GM23338 (cell line): ENCODE measurements at regions not wholly inside any gene's neighbourhood (a gene's known extent, or its start where the extent isn't known, plus 50 kb on each side); places are given as distances from the start of the nearest gene placed in this dataset.

Experiments
- ATAC-seq: fragments of 200-7000 bp; cut with Tn5 transposase; 3 replicates; pipeline ENCODE4 v1.9.1; 2020
- DNase-seq: peaks from one replicate; pipeline ENCODE4 v3.0.0-alpha.2; 2015; ENCODE audit warnings: low spot score
- H2AFZ ChIP-seq: fragments of 200-600 bp; sonication (generic); 2 replicates; pipeline ENCODE4 v1.8.0; 2016; ENCODE audit warnings: antibody characterized with exemption, mild to moderate bottlenecking, moderate library complexity
- H3F3A ChIP-seq: fragments of 200-600 bp; sonication (generic); replicated peaks from 2 replicates; pipeline ENCODE4 v1.8.0; 2017; ENCODE audit warnings: antibody characterized with exemption, mixed run types, low read depth
- H3K27ac ChIP-seq: fragments of 200-600 bp; sonication (generic); 2 replicates; pipeline ENCODE4 v1.6.1; 2016; ENCODE audit warnings: low read depth
- H3K27me3 ChIP-seq: fragments of 200-600 bp; sonication (generic); 2 replicates; pipeline ENCODE4 v1.8.0; 2016; ENCODE audit warnings: mild to moderate bottlenecking, mixed run types, moderate library complexity; ENCODE audit not compliant: insufficient read depth
- H3K36me3 ChIP-seq: fragments of 200-600 bp; sonication (generic); 2 replicates; pipeline ENCODE4 v1.8.0; 2016; ENCODE audit warnings: mild to moderate bottlenecking; ENCODE audit not compliant: insufficient read depth
- H3K4me1 ChIP-seq: fragments of 200-600 bp; sonication (generic); 2 replicates; pipeline ENCODE4 v1.8.0; 2016; ENCODE audit warnings: mild to moderate bottlenecking, moderate library complexity; ENCODE audit not compliant: insufficient read depth
- H3K4me2 ChIP-seq: fragments of 200-600 bp; sonication (generic); 2 replicates; pipeline ENCODE4 v1.7.1; 2017; ENCODE audit warnings: mixed run types
- H3K4me3 ChIP-seq: fragments of 200-600 bp; sonication (generic); 2 replicates; pipeline ENCODE4 v1.6.1; 2016; ENCODE audit warnings: mixed run types
- H3K79me2 ChIP-seq: fragments of 200-600 bp; sonication (generic); replicated peaks from 2 replicates; pipeline ENCODE4 v1.8.0; 2017; ENCODE audit warnings: mild to moderate bottlenecking; ENCODE audit not compliant: insufficient read depth
- H3K9me2 ChIP-seq: fragments of 200-600 bp; sonication (generic); 2 replicates; pipeline ENCODE4 v1.8.0; 2017; ENCODE audit not compliant: insufficient read depth
- H4K20me1 ChIP-seq: fragments of 200-600 bp; sonication (generic); replicated peaks from 2 replicates; pipeline ENCODE4 v1.8.0; 2017; ENCODE audit warnings: mild to moderate bottlenecking; ENCODE audit not compliant: insufficient read depth
- H3K27ac Mint-ChIP-seq: 2 replicates; pipeline ENCODE4 v1.8.0; 2020; ENCODE audit warnings: inconsistent platforms, mild to moderate bottlenecking, moderate library complexity, mixed read lengths
- H3K27me3 Mint-ChIP-seq: 3 replicates; pipeline ENCODE4 v1.8.0; 2022; ENCODE audit warnings: low read depth, mild to moderate bottlenecking, moderate library complexity, mixed read lengths, inconsistent platforms; ENCODE audit not compliant: insufficient read depth, poor library complexity
- H3K36me3 Mint-ChIP-seq: 3 replicates; pipeline ENCODE4 v1.8.0; 2021; ENCODE audit warnings: low read depth, mild to moderate bottlenecking, inconsistent platforms, moderate library complexity, mixed read lengths
- H3K4me1 Mint-ChIP-seq: 3 replicates; pipeline ENCODE4 v1.8.0; 2020; ENCODE audit warnings: mild to moderate bottlenecking, inconsistent platforms, mixed read lengths
- H3K4me3 Mint-ChIP-seq: 3 replicates; pipeline ENCODE4 v1.8.0; 2021; ENCODE audit warnings: moderate library complexity, mild to moderate bottlenecking, inconsistent platforms, mixed read lengths
- H3K9me3 Mint-ChIP-seq: 3 replicates; pipeline ENCODE4 v1.8.0; 2020; ENCODE audit warnings: moderate library complexity, mild to moderate bottlenecking, inconsistent platforms, mixed read lengths
- NANOG ChIP-seq: IDR thresholded peaks from 2 replicates; pipeline ENCODE4 v1.6.1; 2016; ENCODE audit warnings: antibody characterized with exemption, borderline replicate concordance
- STAT1 ChIP-seq: IDR thresholded peaks from one replicate; pipeline ENCODE4 v1.6.1; 2016; ENCODE audit warnings: antibody characterized with exemption; ENCODE audit not compliant: unreplicated experiment
- TF ChIP-seq, protein P1 (sequence below): fragments of 250-450 bp; sonication (Bioruptor Pico); IDR thresholded peaks from 2 replicates; pipeline ENCODE4 v1.5.0; 2020; ENCODE audit warnings: mild to moderate bottlenecking, moderate library complexity
- TF ChIP-seq, protein P2 (sequence below), 2 experiments: fragments of 200-600 bp in 1 of 2; sonication (generic) in 1 of 2; conservative IDR thresholded peaks; 2 replicates each; pipeline versions ENCODE4 v1.5.1 to v1.6.1; 2016 to 2017; ENCODE audit warnings: antibody characterized with exemption in 2 of 2, low read depth in 2 of 2, mild to moderate bottlenecking in 2 of 2, moderate library complexity in 1 of 2

DNA sequence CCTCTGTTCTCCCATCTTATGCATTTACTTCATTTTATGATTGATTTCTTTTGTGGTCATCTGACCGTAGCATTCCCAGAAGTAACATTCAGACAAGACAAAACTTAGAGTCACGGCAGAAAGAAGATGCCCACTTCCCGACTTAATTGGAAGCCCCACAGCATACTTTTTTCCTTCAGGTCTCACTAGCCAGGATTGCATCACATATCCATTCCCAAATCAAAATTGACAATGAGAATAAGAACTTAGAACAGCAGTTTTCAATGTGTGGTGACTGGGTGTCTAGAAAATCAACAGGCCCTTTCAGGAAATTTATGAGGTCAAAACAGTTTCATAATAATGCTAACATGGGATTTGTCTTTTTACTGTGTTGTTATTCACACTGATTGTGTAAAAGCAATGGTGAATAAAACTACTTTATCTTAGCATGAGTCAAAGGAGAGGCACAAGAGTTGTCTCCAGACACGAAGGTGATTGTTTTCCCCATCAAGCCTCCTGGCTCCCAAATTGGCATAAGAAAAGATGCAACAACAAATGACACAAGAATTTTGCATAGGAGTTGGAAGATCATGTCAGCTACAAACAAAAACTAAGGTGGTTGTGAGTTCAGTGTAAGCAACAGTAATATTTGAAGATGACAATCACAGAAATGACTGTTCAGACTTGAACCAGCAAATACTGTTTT is 493.9 kb downstream of the HTR7 start:
- TF ChIP-seq STAT1 = no peak
- TF ChIP-seq, protein P1, sequence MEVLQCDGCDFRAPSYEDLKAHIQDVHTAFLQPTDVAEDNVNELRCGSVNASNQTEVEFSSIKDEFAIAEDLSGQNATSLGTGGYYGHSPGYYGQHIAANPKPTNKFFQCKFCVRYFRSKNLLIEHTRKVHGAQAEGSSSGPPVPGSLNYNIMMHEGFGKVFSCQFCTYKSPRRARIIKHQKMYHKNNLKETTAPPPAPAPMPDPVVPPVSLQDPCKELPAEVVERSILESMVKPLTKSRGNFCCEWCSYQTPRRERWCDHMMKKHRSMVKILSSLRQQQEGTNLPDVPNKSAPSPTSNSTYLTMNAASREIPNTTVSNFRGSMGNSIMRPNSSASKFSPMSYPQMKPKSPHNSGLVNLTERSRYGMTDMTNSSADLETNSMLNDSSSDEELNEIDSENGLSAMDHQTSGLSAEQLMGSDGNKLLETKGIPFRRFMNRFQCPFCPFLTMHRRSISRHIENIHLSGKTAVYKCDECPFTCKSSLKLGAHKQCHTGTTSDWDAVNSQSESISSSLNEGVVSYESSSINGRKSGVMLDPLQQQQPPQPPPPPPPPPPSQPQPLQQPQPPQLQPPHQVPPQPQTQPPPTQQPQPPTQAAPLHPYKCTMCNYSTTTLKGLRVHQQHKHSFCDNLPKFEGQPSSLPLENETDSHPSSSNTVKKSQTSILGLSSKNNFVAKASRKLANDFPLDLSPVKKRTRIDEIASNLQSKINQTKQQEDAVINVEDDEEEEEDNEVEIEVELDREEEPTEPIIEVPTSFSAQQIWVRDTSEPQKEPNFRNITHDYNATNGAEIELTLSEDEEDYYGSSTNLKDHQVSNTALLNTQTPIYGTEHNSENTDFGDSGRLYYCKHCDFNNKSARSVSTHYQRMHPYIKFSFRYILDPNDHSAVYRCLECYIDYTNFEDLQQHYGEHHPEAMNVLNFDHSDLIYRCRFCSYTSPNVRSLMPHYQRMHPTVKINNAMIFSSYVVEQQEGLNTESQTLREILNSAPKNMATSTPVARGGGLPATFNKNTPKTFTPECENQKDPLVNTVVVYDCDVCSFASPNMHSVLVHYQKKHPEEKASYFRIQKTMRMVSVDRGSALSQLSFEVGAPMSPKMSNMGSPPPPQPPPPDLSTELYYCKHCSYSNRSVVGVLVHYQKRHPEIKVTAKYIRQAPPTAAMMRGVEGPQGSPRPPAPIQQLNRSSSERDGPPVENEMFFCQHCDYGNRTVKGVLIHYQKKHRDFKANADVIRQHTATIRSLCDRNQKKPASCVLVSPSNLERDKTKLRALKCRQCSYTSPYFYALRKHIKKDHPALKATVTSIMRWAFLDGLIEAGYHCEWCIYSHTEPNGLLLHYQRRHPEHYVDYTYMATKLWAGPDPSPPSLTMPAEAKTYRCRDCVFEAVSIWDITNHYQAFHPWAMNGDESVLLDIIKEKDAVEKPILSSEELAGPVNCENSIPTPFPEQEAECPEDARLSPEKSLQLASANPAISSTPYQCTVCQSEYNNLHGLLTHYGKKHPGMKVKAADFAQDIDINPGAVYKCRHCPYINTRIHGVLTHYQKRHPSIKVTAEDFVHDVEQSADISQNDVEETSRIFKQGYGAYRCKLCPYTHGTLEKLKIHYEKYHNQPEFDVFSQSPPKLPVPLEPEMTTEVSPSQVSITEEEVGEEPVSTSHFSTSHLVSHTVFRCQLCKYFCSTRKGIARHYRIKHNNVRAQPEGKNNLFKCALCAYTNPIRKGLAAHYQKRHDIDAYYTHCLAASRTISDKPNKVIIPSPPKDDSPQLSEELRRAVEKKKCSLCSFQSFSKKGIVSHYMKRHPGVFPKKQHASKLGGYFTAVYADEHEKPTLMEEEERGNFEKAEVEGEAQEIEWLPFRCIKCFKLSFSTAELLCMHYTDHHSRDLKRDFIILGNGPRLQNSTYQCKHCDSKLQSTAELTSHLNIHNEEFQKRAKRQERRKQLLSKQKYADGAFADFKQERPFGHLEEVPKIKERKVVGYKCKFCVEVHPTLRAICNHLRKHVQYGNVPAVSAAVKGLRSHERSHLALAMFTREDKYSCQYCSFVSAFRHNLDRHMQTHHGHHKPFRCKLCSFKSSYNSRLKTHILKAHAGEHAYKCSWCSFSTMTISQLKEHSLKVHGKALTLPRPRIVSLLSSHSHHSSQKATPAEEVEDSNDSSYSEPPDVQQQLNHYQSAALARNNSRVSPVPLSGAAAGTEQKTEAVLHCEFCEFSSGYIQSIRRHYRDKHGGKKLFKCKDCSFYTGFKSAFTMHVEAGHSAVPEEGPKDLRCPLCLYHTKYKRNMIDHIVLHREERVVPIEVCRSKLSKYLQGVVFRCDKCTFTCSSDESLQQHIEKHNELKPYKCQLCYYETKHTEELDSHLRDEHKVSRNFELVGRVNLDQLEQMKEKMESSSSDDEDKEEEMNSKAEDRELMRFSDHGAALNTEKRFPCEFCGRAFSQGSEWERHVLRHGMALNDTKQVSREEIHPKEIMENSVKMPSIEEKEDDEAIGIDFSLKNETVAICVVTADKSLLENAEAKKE = peak; percentile 24; the same call in 1 of the 2 replicates
- TF ChIP-seq, protein P2, sequence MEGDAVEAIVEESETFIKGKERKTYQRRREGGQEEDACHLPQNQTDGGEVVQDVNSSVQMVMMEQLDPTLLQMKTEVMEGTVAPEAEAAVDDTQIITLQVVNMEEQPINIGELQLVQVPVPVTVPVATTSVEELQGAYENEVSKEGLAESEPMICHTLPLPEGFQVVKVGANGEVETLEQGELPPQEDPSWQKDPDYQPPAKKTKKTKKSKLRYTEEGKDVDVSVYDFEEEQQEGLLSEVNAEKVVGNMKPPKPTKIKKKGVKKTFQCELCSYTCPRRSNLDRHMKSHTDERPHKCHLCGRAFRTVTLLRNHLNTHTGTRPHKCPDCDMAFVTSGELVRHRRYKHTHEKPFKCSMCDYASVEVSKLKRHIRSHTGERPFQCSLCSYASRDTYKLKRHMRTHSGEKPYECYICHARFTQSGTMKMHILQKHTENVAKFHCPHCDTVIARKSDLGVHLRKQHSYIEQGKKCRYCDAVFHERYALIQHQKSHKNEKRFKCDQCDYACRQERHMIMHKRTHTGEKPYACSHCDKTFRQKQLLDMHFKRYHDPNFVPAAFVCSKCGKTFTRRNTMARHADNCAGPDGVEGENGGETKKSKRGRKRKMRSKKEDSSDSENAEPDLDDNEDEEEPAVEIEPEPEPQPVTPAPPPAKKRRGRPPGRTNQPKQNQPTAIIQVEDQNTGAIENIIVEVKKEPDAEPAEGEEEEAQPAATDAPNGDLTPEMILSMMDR (conservative IDR thresholded peaks at IDR 0.05; ENCODE audit: low read depth in 2 of 2) = no peak
- peak; percentile 44; the same call in 1 of the 2 replicates for TF ChIP-seq NANOG
- peak; percentile 76 for ATAC-seq
- Mint-ChIP-seq H3K4me3 (peak overlapping the region; percentile 3; the same call in 1 of the 3 replicates), H3K9me3 (peaks cover 3% of the 10 kb centered on the region; the same call in 1 of the 3 replicates), H3K4me1 (peaks cover 12% of the 10 kb centered on the region; the same call in 2 of the 3 replicates), H3K27ac (peak overlapping the region; percentile 76), H3K27me3 (no peaks in the 10 kb centered on the region), H3K36me3 (no peaks in the 10 kb centered on the region; the same call in 2 of the 3 replicates)
- peak overlapping the region; percentile 23 for H3K27ac ChIP-seq
- peaks cover 12% of the 10 kb centered on the region for H3K4me1 ChIP-seq
- peak overlapping the region; percentile 29 for H3K4me2 ChIP-seq
- H2AFZ ChIP-seq = peak overlapping the region; percentile 0; the same call in 1 of the 2 replicates
- H3K4me3 ChIP-seq = no peak overlapping the region
- no peaks in the 10 kb centered on the region for H3K27me3 ChIP-seq
- no peaks in the 10 kb centered on the region for H3K36me3 ChIP-seq
- peak; percentile 52 for DNase-seq
- no peaks in the 10 kb centered on the region for H3F3A ChIP-seq
- H3K79me2 ChIP-seq = no peaks in the 10 kb centered on the region
- H4K20me1 ChIP-seq = no peaks in the 10 kb centered on the region
- H3K9me2 ChIP-seq = peaks cover 5% of the 10 kb centered on the region; the same call in 1 of the 2 replicates
